Esophagus muscularis mucosa (tissue), 2 donors: ENCODE measurements at regions not wholly inside any gene's neighbourhood (a gene's known extent, or its start where the extent isn't known, plus 50 kb on each side); places are given as distances from the start of the nearest gene placed in this dataset.

Source experiments
- POLR2A ChIP-seq: fragments of 450-650 bp; IDR thresholded peaks from one replicate; pipeline ENCODE4 v1.6.1; 2017; ENCODE audit warnings: antibody characterized with exemption, moderate library complexity, mild to moderate bottlenecking, low read depth
- POLR2AphosphoS5 ChIP-seq, 2 donors: sonication (generic); formaldehyde crosslinking; IDR thresholded peaks; one replicate each; pipeline ENCODE4 v1.6.1; 2017; ENCODE audit warnings: antibody characterized with exemption in 2 of 2

DNA sequence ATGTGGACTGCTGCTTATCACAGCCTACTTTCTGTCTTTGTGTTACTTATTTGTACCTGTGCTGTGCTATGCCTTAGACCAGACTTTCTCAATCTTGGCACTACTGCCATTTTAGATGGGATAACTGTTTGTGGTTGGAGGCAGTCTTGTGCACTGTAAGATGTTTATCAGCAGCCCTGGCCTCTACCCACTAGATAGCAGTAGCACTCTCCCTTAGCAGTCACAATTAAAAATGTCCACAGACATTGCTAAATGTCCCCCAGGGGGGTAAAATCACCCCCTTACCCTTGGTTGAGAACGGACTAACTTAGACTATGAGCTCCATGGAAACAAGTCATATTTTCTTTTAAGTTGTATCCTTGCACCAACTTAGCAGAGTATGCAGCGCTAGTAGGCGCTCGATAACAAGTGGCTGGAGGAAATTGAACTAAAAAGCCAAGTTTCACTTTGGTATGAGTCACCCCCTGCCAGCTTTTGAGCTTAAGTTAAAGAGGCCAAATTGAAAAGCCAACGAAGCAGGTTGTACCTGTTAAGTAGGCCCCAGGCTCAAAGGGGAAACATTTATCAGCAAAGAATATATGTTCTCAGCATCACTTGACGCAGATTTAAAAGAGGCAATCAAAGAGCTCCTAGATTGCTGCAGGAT, 304.8 kb upstream of the SORL1-AS1 start:
- TF ChIP-seq POLR2A (no peak), POLR2AphosphoS5 (IDR thresholded peaks at IDR 0.05) (no peak)
